Stimulated activated CD8-positive, alpha-beta memory T cell treated with anti-CD3 and anti-CD28 coated beads, Interleukin-15, amount 100 ng/mL, for 48 hours (primary cell): ENCODE measurements at regions not wholly inside any gene's neighbourhood (a gene's known extent, or its start where the extent isn't known, plus 50 kb on each side); places are given as distances from the start of the nearest gene placed in this dataset.
"Not testable (repeated sequence)": the region's sequence is repeated elsewhere in the genome, so short reads cannot be mapped to it uniquely, and the experiment has no call there.

Experiments used
- DNase-seq, 2 donors: peaks; one replicate each; pipeline ENCODE4 v3.0.0-alpha.2; 2020; ENCODE audit warnings: low read depth in 2 of 2

GRCh38 chr18:34280000-34280399 is 55.3 kb upstream of the NOL4 start:
- no peak for DNase-seq

DNA sequence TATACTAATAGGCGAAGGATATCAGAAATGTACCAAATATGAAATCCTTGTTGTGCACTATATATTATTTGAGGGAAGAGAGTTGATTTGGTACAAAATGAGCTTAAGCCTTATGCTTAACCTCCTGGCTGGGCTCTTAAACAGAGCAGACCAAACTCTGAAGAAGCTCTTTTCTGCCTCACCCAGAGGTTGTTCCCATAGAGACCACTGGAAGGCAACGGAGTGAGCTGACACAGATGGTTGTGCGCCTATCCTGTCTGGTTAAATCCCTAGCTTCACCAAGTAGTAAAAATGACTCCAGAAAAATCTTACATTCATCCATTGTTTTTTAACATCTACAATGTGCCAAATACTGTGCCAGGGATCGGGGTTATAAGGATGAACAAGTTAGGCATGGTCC is 55.9 kb upstream of the NOL4 start:
- DNase-seq = no peak

DNA sequence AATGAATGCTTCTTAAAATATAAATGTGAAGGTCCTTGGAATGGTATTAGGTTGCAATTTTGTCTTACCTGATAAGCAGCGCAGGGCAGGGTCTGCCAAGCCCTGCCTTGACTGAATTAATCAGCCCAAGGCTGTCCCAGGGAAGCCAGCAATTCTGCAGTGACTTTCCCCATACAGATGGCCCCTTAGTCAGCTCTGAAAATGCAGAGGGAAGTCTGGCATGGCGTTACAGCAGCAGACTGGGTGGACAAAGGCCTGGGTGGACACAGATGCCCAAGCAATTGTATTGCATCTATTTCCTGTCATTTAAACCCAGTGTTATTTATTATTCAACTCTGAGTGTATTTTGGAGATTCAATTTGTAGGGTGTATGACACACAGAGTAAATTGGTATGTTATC is 56.6 kb upstream of the NOL4 start:
- DNase-seq = no peak

DNA sequence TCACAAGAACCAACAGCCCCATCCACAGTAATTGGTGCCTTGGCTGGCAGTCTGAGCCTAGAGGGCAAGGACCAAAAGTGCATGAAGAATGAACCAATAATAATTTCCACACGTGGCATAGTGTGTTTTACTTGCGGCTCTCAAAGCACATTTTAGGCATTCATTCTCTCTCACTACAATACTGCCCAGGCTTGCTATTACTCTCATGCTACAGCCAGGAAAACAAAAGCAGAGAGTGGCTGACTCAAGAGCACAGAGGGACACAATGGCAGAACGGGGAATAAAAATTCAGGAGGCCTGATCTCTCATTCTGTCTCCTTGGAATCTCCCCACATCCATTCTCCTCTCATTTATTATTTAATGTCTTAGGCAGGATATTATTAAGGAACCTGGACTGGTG is 57.0 kb upstream of the NOL4 start:
- DNase-seq = no peak

DNA sequence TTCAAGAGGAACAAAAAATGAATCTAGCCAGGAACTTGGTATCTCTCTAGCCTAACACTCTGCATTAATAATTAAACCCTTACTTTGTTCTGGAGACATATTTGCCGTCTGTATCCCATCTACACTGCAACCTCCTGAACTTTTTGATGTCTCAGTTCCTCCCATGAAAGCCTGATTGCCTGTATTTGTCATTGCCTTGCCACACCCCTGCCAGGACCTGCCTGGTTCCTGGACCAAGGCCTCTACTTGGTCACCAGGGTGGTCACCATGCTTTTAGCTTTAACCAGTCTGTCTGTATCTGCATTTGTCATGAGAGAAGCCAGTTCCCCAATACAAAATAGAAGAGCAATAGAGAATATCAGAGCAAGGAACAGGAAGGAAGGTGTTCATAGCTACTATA is 58.8 kb upstream of the NOL4 start:
- no peak for DNase-seq

DNA sequence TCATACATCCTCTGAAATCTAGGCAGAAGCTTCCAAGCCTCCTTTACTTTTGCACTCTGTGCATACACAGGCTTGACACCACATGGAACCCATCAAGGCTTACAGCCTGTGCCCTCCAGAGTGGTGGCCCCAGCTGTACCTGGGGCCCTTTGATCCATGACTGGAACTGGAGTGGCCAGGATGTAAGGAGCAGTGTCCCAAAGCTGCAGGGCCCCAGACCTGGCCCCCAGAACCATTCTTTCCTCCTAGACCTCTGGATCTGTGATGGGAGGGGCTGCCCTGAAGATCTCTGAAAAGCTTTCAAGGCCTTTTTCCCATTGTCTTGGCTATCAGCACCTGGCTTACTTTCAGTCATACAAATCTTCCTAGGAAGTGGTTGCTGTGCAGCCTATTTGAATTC is 63.1 kb upstream of the NOL4 start:
- DNase-seq = no peak

- no peak for DNase-seq
Observed at GRCh38 chr18:34292594-34292993, 67.9 kb upstream of the NOL4 start.

GRCh38 chr18:34297287-34297686 is 72.6 kb upstream of the NOL4 start:
- no peak for DNase-seq

DNA sequence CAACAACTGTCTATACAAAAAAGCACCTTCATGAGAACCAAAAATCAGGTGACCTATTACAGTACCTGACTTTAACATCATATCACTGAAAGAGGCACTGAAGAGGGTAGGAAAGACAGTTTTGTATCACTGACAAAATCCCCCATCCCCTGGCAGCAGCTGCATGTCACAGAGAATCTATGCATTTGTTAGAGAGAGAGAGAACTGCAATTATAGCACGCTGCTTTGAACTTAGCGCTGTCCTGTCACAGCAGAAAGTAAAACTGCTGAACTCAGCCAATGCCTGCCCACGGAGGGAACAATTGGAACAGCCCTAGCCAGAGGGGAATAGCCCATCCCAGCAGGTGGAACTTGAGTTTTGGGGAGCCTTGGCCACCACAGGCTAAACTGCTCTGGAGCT is 75.1 kb upstream of the NOL4 start:
- no peak for DNase-seq

GRCh38 chr18:34311468-34311867 is 86.8 kb upstream of the NOL4 start:
- DNase-seq = no peak

- no peak for DNase-seq
Observed at GRCh38 chr18:34314847-34315246, 90.1 kb upstream of the NOL4 start.

DNA sequence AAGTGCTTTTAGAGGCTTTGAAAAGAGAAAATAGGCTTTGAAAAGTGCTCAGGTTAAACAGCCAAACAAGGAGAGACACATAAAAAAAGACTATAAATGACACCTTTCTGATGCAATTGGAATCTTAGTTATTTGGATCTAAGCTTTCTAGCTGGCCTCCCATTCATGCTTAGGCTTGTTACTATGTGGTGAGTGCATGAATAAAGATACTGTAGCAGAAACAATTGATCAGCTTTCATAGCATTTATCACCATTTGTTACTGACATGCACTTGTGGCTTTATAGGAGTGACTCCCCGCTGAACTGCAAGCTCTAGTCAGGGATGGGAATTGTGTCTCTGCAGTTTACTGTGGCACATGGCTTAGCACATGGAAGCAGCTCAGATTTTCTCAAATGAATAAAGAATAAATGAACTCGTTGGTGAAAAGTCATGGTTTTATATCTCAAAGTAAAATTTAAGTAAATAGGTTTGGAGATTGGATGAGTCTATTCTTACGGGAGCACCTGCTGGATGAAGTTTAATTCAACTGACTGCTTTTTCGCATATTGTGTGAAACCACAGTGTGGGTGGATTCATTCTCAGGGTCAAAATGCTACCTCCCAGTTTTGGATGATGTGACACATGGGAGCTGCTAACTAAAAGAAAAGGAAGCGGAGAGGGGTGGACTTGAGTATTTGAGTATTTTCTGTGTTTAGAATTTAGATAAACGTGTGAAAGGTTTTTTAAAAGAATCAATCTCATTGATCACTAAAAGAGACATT is 91.1 kb upstream of the NOL4 start:
- no peak for DNase-seq

GRCh38 chr18:34320267-34320666 is 95.6 kb upstream of the NOL4 start:
- DNase-seq = no peak

GRCh38 chr18:34321066-34321465 is 96.4 kb upstream of the NOL4 start:
- no peak for DNase-seq

DNA sequence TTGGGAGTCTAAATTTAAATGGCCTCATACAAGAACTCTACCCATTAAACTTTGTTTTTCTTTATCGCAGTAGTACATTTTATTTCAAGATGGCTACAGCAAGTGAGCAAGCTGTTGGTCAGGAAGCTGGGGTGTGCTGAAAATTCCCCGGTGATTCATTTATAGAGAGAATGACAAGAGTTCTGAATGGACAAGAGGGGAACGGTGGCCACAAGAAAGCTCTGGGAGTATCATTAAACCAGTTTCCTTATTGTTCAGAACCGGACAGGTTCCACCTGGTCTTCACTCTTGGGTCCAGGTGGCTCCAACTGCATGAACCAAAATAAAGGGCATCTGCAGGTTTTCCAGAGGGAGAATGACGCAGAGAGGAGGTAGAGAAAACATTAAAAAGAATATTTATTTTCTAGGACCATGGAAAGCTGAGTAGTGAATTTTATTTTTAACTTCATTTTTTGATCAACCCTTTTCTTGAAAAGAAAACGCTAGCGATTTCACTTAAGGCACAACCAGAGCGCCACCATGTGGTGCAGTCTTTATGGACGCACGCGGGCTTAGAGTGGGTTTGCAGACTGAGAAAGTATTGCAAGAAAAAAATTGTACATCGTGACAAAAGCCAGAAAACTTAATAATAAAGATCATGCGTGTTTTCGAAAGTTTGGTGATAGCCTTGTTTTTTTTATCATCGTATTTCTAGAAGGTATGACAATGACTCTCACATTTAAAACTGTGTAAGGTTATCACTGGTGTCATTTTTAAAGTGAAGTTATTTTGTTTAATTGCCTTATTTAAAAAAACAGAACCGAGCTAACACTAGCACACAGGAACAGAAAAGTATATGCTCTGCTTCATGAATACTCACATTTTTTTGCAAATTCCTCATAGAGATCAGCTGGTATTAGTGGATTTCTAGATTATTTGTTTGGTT is 97.9 kb upstream of the NOL4 start:
- DNase-seq = no peak

GRCh38 chr18:34329840-34330239 is 105.1 kb upstream of the NOL4 start:
- DNase-seq = no peak

- no peak for DNase-seq
Observed at GRCh38 chr18:34330308-34330707, 105.6 kb upstream of the NOL4 start.

GRCh38 chr18:34330907-34331306 is 106.2 kb upstream of the NOL4 start:
- DNase-seq = not testable (repeated sequence)

GRCh38 chr18:34331343-34331742 is 106.6 kb upstream of the NOL4 start:
- not testable (repeated sequence) for DNase-seq

DNA sequence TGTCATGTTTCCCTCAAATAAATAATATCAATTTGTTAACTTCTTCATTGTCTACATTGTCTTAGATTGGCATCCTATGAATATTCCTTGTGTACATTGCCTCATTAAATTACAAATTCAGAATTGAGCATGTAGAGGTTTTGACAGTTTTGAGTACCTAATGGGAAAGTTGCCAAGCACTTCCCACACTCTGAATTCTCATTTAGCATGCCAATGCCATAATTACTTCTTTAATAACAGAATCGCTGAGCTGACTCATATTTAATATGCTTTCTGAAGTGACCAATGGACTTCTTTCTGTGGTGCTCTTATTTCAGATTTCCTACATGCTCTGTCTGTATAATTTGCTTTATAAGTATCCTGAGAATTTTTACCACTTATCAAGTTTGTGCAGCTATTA is 114.4 kb upstream of the NOL4 start:
- no peak for DNase-seq

GRCh38 chr18:34342960-34343359 is 118.2 kb upstream of the NOL4 start:
- no peak for DNase-seq

GRCh38 chr18:34345738-34346137 is 121.0 kb upstream of the NOL4 start:
- DNase-seq = no peak

DNA sequence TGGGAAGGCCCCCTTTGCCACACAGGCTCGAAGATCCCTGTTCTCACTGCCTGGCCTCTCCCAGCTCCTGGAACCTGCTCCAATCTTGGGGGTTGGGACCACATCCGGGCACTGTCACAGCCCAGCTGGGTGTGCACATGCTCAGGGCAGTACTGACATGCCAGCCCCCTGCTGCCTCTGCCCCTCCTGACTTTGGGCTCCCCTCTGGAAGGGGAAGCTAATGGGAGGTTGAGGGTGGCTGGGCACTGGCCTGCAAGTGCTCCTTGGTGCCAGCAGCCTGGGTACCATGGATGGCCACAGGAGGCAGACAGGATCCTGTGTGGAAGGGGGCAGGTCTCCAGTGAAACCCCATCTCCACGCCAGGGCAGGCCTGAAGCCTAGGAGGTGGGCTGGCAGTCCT is 126.1 kb upstream of the NOL4 start:
- no peak for DNase-seq
